GM19025 (cell line): ENCODE measurements at regions not wholly inside any gene's neighbourhood (a gene's known extent, or its start where the extent isn't known, plus 50 kb on each side); places are given as distances from the start of the nearest gene placed in this dataset.

Experiments
- ATAC-seq: cut with Tn5 transposase; IDR thresholded peaks from one replicate; pipeline ENCODE4 v1.9.1; 2021; ENCODE audit warnings: mild to moderate bottlenecking, low read depth, moderate library complexity; ENCODE audit not compliant: unreplicated experiment

DNA sequence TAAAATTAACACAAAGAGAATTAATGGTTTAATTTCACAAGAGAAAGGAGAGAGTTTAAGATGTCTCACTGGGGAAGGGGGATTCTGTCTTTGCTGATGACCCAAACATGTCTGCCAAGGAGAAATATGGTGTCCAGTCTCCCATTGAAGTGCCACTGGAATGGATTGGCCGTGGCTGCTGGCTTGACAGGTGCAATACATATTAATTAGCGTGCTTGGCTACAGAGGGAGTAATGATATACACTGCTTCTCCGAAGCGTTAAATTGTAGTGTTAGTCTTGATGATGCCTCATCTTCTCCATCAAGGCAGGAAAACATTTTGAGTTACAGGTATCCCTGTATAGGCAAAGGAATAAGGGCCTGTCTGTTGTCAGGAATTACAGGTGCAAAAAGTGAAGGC is 393.4 kb upstream of the TMPO start:
- ATAC-seq = no peak

DNA sequence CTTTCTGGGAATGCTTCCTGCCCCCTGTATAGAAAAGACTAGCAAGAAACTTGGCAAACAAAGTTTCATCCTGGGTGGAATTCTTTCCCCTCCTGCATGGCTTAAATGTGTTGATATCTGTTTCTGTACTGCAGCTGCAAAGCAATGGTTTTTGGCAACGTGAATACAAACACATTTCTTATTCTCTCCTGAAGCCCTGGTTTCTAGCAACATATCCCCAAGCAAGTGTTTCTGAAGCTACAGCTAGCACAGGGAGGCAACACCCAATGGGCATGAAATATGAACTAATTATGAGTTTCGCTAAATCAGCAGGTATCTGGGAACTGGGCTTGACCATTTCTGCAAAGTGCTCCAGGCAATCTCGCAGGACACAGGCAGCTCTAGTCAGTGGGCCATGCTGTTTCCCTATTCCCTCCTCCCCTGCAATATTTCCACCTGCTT is 392.3 kb upstream of the TMPO start:
- no peak for ATAC-seq

DNA sequence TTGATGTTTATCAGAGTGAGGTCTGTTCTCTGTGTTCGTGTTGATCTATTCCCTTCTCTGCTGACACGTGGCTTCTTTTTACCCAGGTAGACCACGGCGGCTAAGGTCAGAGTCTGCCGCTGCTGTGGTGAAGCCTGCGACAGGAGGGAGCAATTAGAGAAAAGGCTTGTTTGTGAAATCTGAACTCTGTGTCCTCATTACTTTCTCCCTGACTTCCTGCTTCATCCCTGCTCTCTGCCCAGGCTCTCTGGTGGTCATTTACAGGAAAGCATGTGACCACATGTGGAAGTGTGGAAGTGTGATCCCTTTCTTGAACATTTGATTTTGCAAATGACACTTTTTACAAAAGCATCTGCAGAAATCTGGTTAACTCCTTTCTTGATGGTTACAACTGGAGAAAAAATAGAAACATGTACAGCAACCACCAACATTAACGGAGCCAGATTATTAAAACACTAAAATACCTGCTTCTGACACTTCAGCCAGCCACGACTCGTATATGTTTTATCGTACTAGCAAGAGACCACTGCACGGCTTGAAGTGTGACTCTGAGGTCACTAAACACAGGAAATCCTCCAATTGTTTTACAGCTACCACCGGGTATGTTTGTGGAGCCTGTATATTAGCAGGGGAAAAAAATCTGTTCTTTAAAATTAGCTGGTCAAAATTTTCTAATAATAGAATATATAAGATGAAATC is 388.6 kb upstream of the TMPO start:
- ATAC-seq = no peak

DNA sequence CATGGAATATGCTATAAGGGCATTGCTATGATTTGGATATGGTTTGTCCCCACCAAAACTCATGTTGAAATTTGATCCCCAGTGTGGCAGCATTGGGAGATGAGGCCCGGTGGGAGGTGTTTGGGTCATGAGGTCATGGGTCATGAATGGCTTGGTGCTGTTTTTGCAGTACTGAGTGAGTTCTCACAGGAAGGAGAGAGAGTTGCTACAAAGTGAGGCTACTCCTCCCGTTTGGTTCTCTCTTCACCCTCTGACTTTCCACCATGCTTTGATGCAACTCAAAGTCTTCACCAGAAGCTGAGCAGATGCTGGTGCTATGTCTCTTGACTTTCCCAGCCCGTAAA is 388.1 kb upstream of the TMPO start:
- ATAC-seq = no peak

DNA sequence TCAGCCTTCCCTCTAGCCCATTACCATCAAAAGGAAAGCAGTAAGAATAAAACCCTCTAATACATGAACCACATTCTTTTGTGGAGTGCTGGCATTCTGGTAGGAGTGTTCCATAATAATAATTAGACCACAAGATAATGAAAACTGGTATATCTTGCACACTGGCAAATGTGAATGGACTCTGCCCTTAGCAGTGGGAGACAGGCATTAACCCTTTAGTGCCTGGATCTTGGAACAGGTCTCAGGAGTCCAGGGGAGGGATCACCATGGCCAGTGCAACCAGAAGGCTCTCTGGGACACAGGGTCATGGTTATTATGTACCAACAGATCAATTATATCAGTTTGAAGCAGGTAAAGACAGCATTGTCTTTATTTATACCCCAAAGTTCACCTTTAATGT is 387.5 kb upstream of the TMPO start:
- no peak for ATAC-seq

DNA sequence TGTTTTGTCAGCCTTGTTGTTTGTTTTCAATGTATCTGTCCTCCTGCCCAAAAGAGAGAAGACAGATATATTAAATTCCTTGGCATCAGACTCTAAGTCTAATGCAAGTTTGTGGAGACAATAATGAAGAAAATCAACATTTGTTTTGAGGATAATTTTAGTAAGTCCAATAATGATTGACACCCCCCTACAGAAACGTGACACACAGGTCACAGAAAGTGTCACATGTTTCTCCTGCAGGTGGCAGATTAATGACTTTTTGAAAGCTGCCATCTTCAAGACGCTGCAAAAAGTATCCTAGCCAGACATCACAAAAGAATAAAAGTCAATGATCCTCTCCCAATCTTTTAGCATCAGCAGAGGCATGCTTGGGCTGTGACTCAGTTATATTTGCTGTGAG is 378.8 kb upstream of the TMPO start:
- no peak for ATAC-seq

DNA sequence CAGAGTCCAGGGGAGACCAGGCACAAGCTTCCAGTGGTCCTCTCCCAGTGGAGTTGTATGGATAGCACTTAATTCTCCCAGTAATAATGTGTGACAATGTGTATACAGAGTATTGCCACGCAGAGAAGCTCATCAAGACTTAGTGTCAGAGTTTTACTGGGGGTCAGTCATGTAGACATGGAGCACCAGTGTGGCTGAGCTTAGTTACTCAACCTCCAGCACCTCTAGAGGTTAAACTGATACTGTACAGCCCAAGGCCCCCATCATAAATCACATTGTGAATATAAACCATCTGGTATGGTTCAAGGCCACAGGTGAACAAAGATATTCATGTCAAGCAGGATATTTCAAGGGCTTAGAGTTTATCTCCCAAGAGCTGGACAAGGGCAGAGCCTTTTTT is 378.1 kb upstream of the TMPO start:
- no peak for ATAC-seq

DNA sequence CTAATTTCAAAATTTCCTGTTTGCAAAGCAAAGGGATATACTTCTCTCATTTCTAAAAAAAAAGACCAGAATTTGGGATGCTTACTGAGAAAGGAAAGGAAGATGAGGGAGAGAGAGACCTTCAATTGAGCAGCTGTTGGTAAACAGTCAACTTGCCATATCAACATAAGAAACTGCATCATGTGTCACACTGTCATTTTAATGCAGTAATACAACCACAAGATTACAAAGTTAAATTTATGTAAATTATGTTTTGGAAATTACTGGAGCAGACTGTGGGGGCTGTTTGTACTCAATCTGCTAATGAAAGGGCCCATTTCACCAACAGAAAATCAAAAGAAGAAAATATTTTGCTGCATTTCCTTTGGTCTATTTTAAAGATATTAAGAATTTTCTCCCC is 370.4 kb upstream of the TMPO start:
- no peak for ATAC-seq

DNA sequence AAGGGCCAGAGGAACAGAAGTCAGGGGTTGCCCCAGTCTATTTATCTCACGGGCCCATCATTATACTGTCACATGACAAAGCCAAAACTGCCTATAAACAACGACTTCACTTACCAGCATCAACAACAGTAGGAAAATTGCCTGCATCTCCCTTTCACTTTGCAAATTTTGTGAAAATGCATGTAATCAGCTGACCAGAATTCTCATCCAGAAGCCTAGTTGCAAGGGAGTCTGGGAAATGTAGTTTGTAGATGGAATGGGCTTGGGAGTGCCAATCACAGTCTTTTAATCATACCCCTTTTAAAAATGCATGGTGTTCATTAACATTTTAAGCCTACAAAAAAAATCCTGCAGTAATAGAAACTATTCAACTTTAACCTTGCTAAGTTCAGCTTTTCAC is 369.3 kb upstream of the TMPO start:
- no peak for ATAC-seq

DNA sequence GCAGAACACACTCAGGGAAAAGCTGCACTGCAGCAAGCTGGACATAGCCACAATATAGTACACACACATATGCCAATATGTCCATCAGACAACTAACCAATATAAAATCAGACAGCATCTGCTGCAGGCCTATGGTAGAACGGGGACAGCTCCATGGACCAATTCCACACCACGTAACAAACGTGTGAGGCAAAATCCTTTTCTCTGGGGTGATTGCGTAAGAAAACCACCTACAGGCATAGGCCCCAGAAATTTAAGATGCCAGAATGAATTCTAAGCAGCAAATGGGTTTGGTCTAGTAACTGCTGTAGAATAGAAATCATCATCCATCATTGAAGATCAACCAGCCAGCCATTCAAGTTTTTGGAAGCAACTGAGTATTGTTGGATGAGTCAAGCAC is 368.9 kb upstream of the TMPO start:
- no peak for ATAC-seq

DNA sequence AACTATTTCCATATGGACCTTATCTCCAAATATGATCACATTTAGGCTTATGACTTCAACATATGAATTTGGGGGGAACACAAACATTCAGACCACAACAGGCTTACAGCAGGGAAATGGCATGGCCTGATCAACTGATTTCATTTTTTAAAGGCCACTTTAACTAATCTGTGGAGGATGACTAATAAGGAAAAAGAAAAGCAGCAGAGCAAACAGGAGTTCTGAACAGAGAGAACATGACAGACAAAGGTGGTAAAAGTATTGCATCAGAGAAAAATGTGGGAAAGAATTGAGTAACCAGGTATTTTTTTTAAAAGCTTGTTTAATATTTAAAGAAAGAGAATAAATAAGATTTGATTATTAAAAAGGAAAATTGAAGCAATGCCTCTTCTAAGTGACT is 366.1 kb upstream of the TMPO start:
- ATAC-seq = no peak

DNA sequence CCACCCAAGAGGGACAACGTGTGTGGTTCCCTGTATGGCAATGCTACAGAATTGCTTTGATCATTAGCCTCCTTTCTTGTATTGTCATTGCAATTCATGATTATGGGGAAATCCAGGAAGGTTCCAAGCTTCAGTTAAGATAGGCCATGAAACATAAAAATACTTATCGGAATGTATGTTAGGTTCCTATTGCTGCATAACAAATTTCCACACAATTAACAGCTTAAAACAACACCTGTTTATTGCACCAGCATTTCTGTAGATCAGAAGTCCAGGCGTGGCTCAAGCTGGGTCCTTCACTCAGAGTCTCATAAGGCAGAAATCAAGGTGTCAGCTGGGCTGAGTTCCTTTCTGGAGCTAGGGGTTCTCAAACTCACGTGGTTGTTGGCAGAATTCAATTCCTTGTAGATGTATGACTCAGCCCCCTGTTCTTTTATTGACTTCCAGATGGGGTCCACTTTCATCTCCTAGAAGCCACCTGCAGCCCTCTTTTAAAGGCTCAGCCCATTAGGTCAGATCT is 365.6 kb upstream of the TMPO start:
- ATAC-seq = no peak

DNA sequence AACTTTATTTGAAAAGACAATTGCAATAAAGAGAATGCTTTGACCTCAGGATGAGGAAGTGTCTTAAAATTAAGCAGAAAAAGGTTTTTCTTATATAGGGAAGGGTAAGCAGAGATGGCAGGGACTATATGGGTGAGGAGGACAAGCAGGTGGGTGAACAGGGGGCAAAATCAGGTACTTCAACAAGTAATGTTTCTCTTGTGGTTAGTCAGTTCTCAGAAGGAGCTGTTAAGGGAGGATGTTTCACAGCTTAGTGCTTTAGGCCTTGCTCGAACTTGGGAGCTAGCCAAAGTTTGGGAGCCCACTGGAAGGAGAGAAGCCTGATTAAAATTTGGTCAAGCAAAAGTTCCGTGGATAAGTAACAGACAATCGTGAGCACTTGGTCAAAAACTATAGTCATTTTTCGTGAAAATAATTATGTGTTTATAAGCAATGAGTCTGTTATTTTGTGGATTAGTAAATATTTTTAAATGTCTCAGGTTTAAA is 364.2 kb upstream of the TMPO start:
- no peak for ATAC-seq

DNA sequence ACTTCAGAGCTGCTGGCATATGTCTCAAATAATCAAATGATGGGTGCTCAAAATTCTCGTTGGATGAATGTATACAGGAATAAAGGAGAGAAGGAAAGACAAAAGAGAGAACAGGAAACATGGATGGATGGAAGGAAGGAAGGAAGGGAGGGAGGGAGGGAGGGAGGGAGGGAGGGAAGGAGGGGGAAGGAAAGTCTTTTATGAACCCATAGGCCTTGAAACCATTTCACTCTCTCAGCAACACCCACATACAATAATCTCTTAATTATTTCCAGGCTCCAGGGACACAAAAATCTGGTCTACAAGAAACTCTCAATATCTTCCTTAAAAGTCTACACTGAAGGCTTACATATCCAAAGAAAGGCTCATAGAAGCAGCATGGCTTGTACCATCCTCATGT is 363.4 kb upstream of the TMPO start:
- ATAC-seq = no peak

DNA sequence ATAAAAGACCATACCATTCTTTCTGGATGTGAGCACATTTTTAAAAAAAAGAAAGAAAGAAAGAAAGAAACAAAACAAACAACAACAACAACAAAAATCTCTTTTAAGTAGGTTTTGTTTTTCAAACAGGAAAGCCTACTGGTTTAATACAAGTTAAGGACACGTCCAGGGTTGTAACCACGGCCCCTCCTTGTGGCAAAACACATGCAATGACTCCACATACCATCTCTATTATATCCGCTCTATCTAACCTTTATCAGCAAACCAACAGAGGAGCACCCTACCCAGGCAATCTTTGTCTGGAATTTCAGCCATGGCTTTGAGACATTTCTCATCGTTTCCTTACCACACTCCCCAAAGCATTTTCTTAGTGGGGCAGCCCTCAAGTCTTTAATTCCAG is 360.5 kb upstream of the TMPO start:
- no peak for ATAC-seq

DNA sequence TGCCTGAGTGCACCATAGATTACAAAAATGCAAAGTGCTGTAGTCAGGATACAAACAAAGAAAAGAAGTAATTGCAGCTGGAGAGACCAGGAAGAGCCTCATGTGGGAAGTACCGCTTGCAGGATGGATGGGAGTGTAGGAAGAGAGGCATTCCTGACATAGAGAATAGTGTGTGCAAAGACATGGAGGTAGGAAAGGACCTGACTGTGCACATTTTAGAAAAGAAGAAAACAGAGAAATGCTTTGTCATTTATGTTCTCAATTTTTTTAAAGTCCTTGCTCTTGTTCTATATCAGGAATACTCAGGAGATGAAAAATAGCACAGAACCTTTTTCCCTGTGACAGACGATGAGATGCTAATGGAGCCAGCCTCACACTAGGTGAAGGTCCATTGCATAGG is 358.7 kb upstream of the TMPO start:
- ATAC-seq = no peak

DNA sequence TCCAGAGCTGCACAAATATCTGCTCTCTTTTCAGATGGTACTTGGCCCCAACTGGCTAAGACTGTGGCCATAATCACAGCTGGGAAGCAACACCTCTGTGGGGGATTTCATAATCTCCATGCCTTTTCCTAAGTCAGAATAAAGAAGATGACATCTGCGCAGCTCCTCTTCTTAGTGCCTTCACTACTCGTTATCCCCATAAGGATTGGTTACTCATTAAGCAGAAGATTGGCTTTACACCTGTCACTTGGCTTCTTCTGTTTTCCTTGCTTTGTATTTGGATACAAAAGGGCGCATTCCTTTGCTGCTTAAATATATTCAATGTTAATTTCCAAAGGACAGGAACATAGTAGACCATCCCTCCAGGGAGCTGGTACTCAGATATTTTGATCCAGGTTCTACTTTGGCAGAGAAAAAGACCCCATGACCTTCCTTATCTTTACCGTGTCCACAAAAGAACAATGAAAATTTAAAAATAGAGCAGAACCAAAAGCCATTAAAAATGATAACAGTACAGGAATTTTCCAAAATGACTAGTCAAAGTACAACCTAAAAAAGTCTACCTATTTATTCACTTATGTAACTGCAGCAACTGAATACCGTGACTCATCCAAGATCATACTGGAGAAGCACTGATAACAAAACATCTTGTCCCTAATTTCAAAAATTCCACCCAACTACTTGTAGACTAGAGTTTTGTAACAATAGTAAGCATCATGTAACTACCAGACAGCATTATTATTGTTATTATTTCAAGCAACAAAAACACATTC is 352.3 kb upstream of the TMPO start:
- no peak for ATAC-seq

DNA sequence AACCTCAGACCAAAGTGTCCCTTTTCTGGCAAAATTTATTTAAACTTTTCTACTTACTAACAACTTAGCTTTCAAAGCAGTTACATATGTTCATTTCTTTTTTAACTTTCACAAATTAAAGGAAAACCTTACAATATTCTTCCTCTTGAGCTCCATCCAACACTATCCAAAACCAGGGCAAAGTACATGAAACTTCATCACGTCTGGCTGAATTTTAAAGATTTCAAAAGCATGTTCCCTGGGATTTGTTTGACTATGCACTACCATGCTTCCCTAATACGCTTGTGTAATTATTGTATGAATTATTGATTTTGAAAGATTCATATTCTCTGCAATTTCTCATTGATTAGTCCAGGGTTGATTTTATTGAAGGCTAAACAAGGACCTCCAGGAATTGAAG is 343.1 kb upstream of the TMPO start:
- ATAC-seq = no peak

DNA sequence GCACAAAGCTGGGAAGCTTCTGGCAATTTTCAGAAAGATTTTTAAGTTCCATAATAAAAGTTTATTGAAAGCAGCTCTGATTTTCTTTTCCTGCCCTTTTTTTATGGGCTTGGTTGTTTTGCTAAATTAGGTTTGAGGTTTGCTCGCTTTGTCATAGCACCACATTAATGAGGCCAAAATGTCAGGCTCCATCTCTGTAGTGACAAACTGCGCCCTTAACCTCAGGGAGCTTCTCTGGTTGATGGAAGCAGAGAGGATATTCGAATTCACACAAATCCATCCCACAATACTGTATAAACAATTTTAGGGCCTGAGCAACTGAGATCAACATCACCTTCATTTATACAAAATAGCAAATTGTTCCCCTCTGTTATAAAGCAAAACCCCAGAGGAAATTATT is 342.6 kb upstream of the TMPO start:
- ATAC-seq = no peak

DNA sequence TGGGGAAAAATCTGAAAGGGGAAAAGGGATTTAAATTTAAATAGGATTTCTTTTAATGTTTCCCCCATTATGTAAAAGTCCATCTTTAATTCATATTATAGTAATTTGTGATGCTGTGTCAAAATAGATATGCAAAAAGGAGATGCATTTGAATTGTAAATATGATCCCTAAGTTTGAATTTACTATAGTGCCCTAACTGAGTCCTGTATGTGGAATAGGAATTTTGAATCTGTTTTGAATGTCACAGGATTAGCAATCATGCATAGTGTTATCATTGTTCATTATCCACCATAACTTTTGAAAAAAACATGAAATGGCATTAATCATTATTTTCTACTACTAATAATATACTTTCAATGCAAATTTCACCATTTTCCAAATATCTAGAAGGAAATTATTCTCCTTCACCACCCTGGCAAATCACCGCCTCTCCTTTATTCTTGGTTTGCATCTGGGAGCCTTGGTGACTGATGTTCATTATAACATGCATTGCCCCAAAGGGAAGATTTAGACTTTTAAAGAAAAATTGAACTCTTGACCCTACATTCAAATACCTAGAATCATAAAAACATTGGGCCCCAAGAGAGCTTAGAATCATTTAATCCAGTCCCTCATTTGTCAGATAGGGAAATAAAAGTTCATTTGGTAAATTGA is 341.5 kb upstream of the TMPO start:
- ATAC-seq = no peak

DNA sequence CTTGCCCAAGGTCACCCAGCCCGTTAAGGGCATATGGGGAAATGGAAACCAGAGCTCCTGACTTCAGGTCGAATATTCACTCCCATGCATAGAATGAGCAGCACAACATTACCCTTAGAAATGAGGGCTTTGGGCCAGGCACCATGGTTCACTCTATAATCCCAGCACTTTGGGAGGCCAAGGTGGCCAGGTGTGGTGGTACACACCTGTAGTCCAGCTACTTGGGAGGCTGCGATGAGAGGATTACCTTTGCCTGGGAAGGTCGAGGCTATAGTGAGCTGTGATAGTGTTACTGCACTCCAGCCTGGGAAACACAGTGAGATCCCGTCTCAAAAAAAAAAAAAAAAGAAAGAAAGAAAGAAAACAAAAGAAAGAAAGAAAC is 341.0 kb upstream of the TMPO start:
- ATAC-seq = no peak

DNA sequence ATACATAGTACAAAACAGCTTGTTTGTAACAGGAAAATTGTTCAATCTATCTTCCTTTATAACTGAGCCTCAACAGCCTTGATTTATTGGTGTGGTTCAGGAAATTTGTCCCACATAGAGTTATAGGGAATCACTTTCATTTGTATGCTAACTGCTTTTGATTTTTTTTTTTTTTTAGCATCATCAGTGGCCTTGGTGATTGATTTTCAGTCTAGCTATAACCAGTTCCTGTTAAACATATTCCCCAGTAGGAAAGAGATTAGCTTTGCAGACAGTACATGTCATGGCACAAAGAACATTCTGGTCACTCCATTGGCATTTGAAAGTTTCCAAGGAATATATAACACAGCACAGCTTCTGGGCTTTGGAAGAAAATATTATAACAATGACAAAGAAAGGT is 337.3 kb upstream of the TMPO start:
- ATAC-seq = no peak
